T-helper 2 cell treated with Interferon-gamma antibody and Interleukin-4, amounts not matched to agents 5 μg/mL and 100 μg/mL, for 36 hours (primary cell): ENCODE measurements at regions not wholly inside any gene's neighbourhood (a gene's known extent, or its start where the extent isn't known, plus 50 kb on each side); places are given as distances from the start of the nearest gene placed in this dataset.
A peak's percentile ranks its signal among the peaks of the same experiment; 100 is the strongest.

Experiments used
- DNase-seq: peaks from one replicate; pipeline ENCODE4 v3.0.0; 2021; ENCODE audit warnings: low spot score
- H3K27ac Mint-ChIP-seq: one replicate; pipeline ENCODE4 v1.8.0; 2021; ENCODE audit warnings: mild to moderate bottlenecking, mixed read lengths
- H3K27me3 Mint-ChIP-seq: one replicate; pipeline ENCODE4 v1.8.0; 2021; ENCODE audit warnings: low read depth, mixed read lengths
- H3K36me3 Mint-ChIP-seq: one replicate; pipeline ENCODE4 v1.8.0; 2021; ENCODE audit warnings: low read depth, mixed read lengths
- H3K4me1 Mint-ChIP-seq: one replicate; pipeline ENCODE4 v1.8.0; 2021; ENCODE audit warnings: low read depth, mixed read lengths
- H3K4me3 Mint-ChIP-seq: one replicate; pipeline ENCODE4 v1.8.0; 2022; ENCODE audit warnings: mild to moderate bottlenecking, moderate library complexity, mixed read lengths
- H3K9me3 Mint-ChIP-seq: one replicate; pipeline ENCODE4 v1.8.0; 2021; ENCODE audit warnings: mixed read lengths

DNA sequence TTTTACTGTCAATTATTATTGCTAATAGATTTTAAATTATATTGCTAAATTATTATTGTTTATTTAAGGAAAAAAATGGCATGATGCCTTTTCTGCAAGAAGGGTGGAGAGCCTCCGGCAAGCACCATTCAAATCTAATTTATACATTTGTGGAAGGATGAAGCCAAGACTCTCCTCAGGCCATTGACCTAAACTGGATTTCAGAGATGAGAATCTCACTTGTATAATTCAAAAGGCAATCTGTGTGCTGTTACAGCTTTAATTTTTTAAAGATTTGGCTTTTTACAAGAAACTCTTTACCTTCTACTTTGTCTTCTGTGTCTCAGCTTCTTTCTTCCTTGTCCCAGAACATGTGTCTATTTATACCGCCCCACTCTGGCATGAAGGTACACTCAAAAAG is 722.5 kb downstream of the ETS1 start:
- Mint-ChIP-seq H3K27me3 (no peaks in the 10 kb centered on the region), H3K4me1 (no peaks in the 10 kb centered on the region), H3K9me3 (no peaks in the 10 kb centered on the region), H3K4me3 (no peak overlapping the region), H3K27ac (no peak overlapping the region), H3K36me3 (no peaks in the 10 kb centered on the region)
- no peak for DNase-seq

GRCh38 chr11:127862406-127862805 is 725.0 kb downstream of the ETS1 start:
- Mint-ChIP-seq H3K4me3 (no peak overlapping the region), H3K27me3 (no peaks in the 10 kb centered on the region), H3K36me3 (no peaks in the 10 kb centered on the region), H3K9me3 (no peaks in the 10 kb centered on the region), H3K4me1 (no peaks in the 10 kb centered on the region), H3K27ac (no peak overlapping the region)
- no peak for DNase-seq

DNA sequence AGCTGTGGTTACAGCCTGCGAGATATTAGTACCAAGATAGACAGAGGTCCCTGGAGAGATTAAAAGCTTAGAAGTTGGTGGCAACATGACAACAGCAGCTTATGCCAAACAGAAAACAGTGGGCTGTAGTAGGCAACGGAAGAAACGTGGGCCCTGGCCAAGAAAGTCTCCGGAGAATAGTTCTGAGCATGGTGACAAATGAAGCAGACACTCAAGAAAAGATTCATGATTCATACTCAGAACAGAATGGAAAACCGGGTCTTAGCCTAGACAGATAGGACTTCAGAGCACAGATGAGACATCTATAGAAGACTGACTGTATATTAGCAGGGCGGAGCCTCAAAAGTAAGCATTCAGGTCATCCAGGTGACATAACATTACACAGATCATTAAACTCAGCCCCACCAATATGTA is 727.4 kb downstream of the ETS1 start:
- Mint-ChIP-seq H3K36me3 (no peaks in the 10 kb centered on the region), H3K4me3 (no peak overlapping the region), H3K27ac (no peak overlapping the region), H3K27me3 (no peaks in the 10 kb centered on the region), H3K9me3 (no peaks in the 10 kb centered on the region), H3K4me1 (no peaks in the 10 kb centered on the region)
- no peak for DNase-seq

- no peak for DNase-seq
- Mint-ChIP-seq H3K4me1 (no peaks in the 10 kb centered on the region), H3K36me3 (no peaks in the 10 kb centered on the region), H3K9me3 (no peaks in the 10 kb centered on the region), H3K4me3 (no peak overlapping the region), H3K27me3 (peaks cover 2% of the 10 kb centered on the region), H3K27ac (no peak overlapping the region)
Measured at GRCh38 chr11:127844876-127845275, 742.5 kb downstream of the ETS1 start.

DNA sequence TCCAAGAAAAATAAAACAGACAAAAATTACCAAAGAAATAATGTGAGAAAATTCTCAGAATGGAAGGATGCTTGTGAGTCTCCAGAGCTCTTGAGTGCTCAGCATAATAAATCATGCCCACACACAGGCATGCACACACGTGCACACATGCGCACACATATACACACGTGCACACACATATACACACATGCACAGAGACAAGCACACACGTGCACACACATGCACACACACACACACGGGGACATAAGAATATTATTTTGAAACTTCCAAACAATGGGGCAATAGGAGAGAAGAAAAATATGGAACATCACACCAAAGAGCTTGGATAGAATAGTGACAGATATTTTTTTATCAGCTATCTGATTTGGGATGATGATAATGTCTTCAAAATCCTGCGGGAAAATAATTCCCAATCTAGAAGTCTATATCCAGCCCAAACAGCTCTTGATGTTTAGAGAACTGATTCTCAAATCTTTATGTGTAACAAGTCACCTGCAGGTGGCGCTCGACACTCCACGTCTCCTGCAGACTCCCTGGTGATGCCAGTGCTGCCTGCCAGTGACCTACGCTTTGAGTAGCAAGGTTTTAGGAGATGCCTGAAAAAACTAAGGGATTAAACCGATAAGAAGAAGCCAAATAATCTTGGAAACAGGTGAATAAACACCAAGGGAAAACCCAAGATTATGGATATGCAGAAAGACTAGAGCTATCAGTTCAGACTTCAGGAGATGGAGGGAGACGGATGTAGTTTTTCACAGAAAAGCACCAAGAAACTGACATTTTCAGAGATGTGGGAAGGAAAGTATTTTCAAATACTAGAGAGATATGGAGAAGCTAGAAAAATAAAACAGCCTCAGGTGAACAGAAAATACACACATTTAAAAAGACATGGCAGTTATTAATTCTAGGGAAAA is 743.6 kb downstream of the ETS1 start:
- H3K27ac Mint-ChIP-seq: no peak overlapping the region
- H3K4me1 Mint-ChIP-seq: no peaks in the 10 kb centered on the region
- peaks cover 2% of the 10 kb centered on the region for H3K27me3 Mint-ChIP-seq
- peak; percentile 29 for DNase-seq
- no peaks in the 10 kb centered on the region for H3K9me3 Mint-ChIP-seq
- no peak overlapping the region for H3K4me3 Mint-ChIP-seq
- no peaks in the 10 kb centered on the region for H3K36me3 Mint-ChIP-seq

GRCh38 chr11:127825183-127825582 is 762.2 kb downstream of the ETS1 start:
- H3K27ac Mint-ChIP-seq: no peak overlapping the region
- no peak overlapping the region for H3K4me3 Mint-ChIP-seq
- no peaks in the 10 kb centered on the region for H3K27me3 Mint-ChIP-seq
- DNase-seq: no peak
- H3K36me3 Mint-ChIP-seq: no peaks in the 10 kb centered on the region
- no peaks in the 10 kb centered on the region for H3K9me3 Mint-ChIP-seq
- no peaks in the 10 kb centered on the region for H3K4me1 Mint-ChIP-seq

- Mint-ChIP-seq H3K27ac (no peak overlapping the region), H3K4me3 (no peak overlapping the region), H3K27me3 (no peaks in the 10 kb centered on the region), H3K36me3 (no peaks in the 10 kb centered on the region), H3K4me1 (no peaks in the 10 kb centered on the region), H3K9me3 (no peaks in the 10 kb centered on the region)
- DNase-seq: no peak
Measured at GRCh38 chr11:127818625-127819024, 768.7 kb downstream of the ETS1 start.

DNA sequence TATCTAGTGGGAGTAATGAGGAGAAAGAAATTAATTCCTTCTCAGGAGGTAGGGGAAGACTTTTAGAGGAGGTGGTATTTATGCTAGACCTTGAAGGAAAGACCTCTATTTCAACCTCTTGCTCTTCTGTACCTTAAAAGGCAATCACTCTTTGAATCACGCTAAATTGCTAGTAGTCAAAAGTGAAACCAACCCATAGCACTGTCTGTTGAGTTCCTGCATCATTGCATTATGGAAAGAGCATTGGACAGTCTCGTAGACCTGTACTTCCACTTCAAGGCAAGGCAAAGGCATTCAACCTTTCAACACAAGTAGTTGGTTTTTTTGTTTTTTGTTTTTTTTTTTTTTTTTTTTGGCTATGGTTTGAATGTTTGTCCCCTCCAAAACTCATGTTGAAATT is 770.4 kb downstream of the ETS1 start:
- no peak for DNase-seq
- Mint-ChIP-seq H3K9me3 (no peaks in the 10 kb centered on the region), H3K4me1 (no peaks in the 10 kb centered on the region), H3K27ac (no peak overlapping the region), H3K4me3 (no peak overlapping the region), H3K36me3 (no peaks in the 10 kb centered on the region), H3K27me3 (no peaks in the 10 kb centered on the region)

DNA sequence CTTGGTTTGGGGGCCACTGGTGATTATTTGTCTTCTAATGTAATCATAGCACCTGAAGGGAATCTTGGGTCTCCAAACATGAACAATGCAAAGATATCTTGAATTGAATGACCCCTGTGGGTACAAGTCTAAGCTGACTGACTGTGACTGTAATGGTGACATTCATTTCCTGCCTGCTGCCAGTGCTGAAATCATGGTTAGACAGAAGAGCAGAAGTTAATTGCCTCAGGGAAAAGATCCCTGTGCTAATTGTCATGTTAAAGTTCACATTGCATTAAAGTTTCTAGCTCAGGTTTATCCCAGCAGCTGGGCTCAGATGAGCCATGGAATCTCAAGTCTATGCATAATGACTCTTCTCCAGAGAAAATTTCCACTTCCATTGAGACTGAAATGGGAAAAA is 772.0 kb downstream of the ETS1 start:
- Mint-ChIP-seq H3K27me3 (no peaks in the 10 kb centered on the region), H3K4me3 (no peak overlapping the region)

DNA sequence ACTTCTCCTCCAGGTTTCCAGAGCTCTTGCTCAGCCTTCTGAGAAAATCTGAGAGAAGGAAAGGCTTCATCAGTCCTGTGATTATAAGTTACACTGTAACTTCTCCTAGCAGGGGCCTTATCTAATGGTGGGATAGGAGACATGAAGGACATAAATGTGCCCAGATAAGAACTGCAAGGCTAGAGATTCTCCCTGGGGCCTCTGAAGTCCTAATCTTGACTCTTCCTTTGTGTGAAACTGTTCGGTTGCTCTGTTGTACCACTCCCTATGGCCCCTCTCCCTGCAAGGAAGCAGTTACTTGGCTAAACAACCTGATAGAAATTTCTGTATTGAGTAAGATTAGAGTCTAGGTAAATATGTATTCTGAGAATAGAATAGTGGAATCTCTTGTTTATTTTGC is 780.9 kb downstream of the ETS1 start:
- no peaks in the 10 kb centered on the region for H3K4me1 Mint-ChIP-seq
- no peak for DNase-seq
- no peak overlapping the region for H3K27ac Mint-ChIP-seq
- no peaks in the 10 kb centered on the region for H3K36me3 Mint-ChIP-seq
- no peaks in the 10 kb centered on the region for H3K9me3 Mint-ChIP-seq
- no peak overlapping the region for H3K4me3 Mint-ChIP-seq
- peaks cover 1% of the 10 kb centered on the region for H3K27me3 Mint-ChIP-seq

More for the DNA sequence above, 772.0 kb downstream of the ETS1 start:
- no peak for DNase-seq
- H3K27ac Mint-ChIP-seq: no peak overlapping the region
- no peaks in the 10 kb centered on the region for H3K36me3 Mint-ChIP-seq
- no peaks in the 10 kb centered on the region for H3K9me3 Mint-ChIP-seq
- no peaks in the 10 kb centered on the region for H3K4me1 Mint-ChIP-seq

DNA sequence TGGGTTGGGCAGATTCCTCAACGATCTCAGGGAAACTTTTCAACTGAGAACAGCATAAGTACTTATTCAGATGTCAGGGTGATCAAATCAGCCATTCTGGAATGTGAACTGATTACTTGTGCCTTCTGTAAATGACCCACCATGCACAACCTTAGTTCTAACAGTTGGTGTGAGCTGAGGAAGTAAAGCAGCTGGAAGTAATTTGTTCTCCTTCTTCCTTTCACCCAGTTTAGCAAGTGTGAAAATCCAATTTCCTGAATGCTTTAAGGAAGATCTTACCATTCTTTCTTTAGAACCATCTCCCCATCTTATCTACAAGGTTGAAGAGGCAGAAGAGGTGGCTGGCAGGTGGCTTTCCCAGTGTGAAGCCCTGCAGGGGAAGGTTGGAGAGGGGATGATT is 781.6 kb downstream of the ETS1 start:
- Mint-ChIP-seq H3K4me1 (no peaks in the 10 kb centered on the region), H3K27ac (no peak overlapping the region), H3K4me3 (no peak overlapping the region), H3K9me3 (no peaks in the 10 kb centered on the region), H3K27me3 (peaks cover 4% of the 10 kb centered on the region), H3K36me3 (no peaks in the 10 kb centered on the region)
- DNase-seq: no peak

- H3K27ac Mint-ChIP-seq: no peak overlapping the region
- no peaks in the 10 kb centered on the region for H3K4me1 Mint-ChIP-seq
Measured at GRCh38 chr11:127804747-127805400, 782.5 kb downstream of the ETS1 start.

GRCh38 chr11:127803755-127804154 is 783.6 kb downstream of the ETS1 start:
- Mint-ChIP-seq H3K4me3 (no peak overlapping the region), H3K9me3 (no peaks in the 10 kb centered on the region), H3K27me3 (peaks cover 4% of the 10 kb centered on the region), H3K27ac (no peak overlapping the region), H3K4me1 (no peaks in the 10 kb centered on the region), H3K36me3 (no peaks in the 10 kb centered on the region)
- DNase-seq: no peak

More at GRCh38 chr11:127804747-127805400, 782.5 kb downstream of the ETS1 start:
- Mint-ChIP-seq H3K27me3 (peaks cover 4% of the 10 kb centered on the region), H3K36me3 (no peaks in the 10 kb centered on the region), H3K4me3 (no peak overlapping the region), H3K9me3 (no peaks in the 10 kb centered on the region)
- no peak for DNase-seq

- H3K9me3 Mint-ChIP-seq: no peaks in the 10 kb centered on the region
- no peaks in the 10 kb centered on the region for H3K4me1 Mint-ChIP-seq
- H3K36me3 Mint-ChIP-seq: no peaks in the 10 kb centered on the region
- no peak overlapping the region for H3K4me3 Mint-ChIP-seq
- no peak for DNase-seq
- peaks cover 4% of the 10 kb centered on the region for H3K27me3 Mint-ChIP-seq
- no peak overlapping the region for H3K27ac Mint-ChIP-seq
Measured at GRCh38 chr11:127800989-127801688, 786.2 kb downstream of the ETS1 start.
